ENCODE measurements at regions not wholly inside any gene's neighbourhood (a gene's known extent, or its start where the extent isn't known, plus 50 kb on each side); places are given as distances from the start of the nearest gene placed in this dataset.

DNA sequence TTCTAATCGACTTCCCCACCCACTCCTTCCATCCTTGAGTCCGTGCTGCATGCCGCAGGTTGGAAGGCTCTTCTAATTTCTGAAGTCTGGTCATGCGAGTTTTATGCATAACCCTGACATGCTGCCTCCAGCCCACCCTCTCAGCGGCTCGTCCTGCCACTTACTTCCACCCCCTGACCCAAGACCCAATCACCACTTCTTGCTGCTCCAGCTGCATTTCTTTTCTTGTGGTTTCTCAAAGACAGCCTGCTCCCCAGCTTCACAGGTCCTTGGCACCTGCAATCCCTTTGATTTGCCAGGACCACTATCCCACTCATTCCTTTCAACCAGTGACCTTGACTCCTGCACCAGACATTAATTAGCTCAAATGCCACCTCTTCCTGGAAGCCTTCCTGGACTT lies 486.7 kb downstream of the VRK1 start:
- no peaks in the 10 kb centered on the region for H3K36me3 ChIP-seq
- no peak overlapping the region for H3K9ac ChIP-seq
- no peak overlapping the region for H3K4me2 ChIP-seq
- H4K20me1 ChIP-seq, result no peaks in the 10 kb centered on the region
- no peaks in the 10 kb centered on the region for H3K27me3 ChIP-seq
- no peak overlapping the region for H3K4me3 ChIP-seq
- no peaks in the 10 kb centered on the region for H3K9me3 ChIP-seq
- TF ChIP-seq Cebpa-rat (IDR thresholded peaks at IDR 0.05), result no peak
- no peak overlapping the region for H3K27ac ChIP-seq
- peaks cover 11% of the 10 kb centered on the region for H3K4me1 ChIP-seq

- H3K9me3 ChIP-seq, result no peaks in the 10 kb centered on the region
- no peak for TF ChIP-seq Cebpa-rat (IDR thresholded peaks at IDR 0.05)
These were observed 490.8 kb downstream of the VRK1 start for GRCh38 chr14:97287956-97288355.

DNA sequence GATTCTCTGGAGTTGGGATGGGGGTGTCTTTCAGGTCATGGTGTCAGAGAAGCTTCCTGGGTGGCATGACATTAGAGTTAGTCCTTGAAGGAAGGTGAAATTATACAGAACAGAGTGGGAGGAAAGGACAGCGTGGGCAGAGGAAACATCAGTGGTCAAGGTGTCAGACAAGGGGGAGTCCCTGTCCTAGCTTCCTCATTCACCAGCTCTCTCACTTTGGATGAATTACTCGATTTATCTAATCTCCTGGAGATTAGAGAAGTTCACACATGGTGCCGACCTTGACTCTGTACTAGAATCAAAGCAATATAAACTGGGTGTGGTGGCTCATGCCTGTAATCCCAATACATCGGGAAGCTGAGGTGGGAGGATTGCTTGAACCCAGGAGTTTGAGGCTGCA lies 492.9 kb downstream of the VRK1 start:
- H3K9ac ChIP-seq, result no peak overlapping the region
- H3K4me2 ChIP-seq, result no peak overlapping the region
- 0 out of 2 replicates have a peak, but pooled peaks cover 5% of the 10 kb centered on the region for H3K4me1 ChIP-seq
- H3K27ac ChIP-seq, result no peak overlapping the region
- no peaks in the 10 kb centered on the region for H3K9me3 ChIP-seq
- no peaks in the 10 kb centered on the region for H3K36me3 ChIP-seq
- H3K4me3 ChIP-seq, result no peak overlapping the region
- H4K20me1 ChIP-seq, result no peaks in the 10 kb centered on the region
- TF ChIP-seq Cebpa-rat (IDR thresholded peaks at IDR 0.05), result no peak
- H3K27me3 ChIP-seq, result no peaks in the 10 kb centered on the region

More at GRCh38 chr14:97287956-97288355, 490.8 kb downstream of the VRK1 start:
- Histone ChIP-seq H4K20me1 (no peaks in the 10 kb centered on the region), H3K4me2 (no peak overlapping the region), H3K4me1 (0 out of 2 replicates have a peak, but pooled peaks cover 5% of the 10 kb centered on the region), H3K27ac (no peak overlapping the region), H3K4me3 (no peak overlapping the region), H3K36me3 (no peaks in the 10 kb centered on the region), H3K9ac (no peak overlapping the region), H3K27me3 (no peaks in the 10 kb centered on the region)

GRCh38 chr14:97290977-97291376 lies 493.8 kb downstream of the VRK1 start:
- Histone ChIP-seq H3K4me1 (0 out of 2 replicates have a peak, but pooled peaks cover 5% of the 10 kb centered on the region), H4K20me1 (no peaks in the 10 kb centered on the region), H3K9ac (no peak overlapping the region), H3K27ac (no peak overlapping the region), H3K9me3 (no peaks in the 10 kb centered on the region), H3K36me3 (no peaks in the 10 kb centered on the region), H3K4me2 (no peak overlapping the region), H3K27me3 (no peaks in the 10 kb centered on the region), H3K4me3 (no peak overlapping the region)
- TF ChIP-seq Cebpa-rat (IDR thresholded peaks at IDR 0.05), result no peak

GRCh38 chr14:97293659-97294058 lies 496.5 kb downstream of the VRK1 start:
- Histone ChIP-seq H3K36me3 (no peaks in the 10 kb centered on the region), H3K27ac (no peak overlapping the region), H3K4me2 (no peak overlapping the region), H4K20me1 (no peaks in the 10 kb centered on the region), H3K9me3 (no peaks in the 10 kb centered on the region), H3K4me1 (0 out of 2 replicates have a peak, but pooled peaks cover 5% of the 10 kb centered on the region), H3K4me3 (no peak overlapping the region), H3K9ac (no peak overlapping the region), H3K27me3 (no peaks in the 10 kb centered on the region)
- no peak for TF ChIP-seq Cebpa-rat (IDR thresholded peaks at IDR 0.05)

DNA sequence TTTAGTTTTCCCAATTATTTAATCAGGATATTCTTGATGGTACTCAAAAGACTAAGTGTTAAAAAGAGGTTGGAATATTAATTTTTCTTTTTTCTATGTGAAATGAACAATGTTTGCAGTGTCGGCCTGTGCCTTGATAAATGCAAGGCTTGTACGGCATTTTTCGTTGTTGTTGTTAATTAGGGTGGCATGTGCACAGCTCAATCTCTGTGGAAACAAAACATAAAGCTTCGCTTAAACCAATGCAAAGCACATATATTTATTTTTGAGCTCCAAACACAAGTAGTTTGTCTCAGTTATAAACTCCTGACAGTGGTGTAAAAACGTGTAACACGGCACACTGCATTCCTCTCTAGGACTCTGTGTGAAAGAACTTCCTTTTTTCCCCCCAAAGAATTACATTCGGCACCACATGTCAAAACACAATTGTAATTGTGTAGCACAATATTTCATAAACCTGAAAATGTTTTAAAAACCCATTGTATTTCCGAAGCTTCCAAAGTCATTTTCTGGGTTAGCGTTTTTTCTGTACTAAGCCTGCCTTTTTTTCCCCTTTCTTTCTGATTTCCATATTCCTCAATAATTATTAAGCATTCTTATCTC lies 498.0 kb downstream of the VRK1 start:
- Histone ChIP-seq H3K4me1 (0 out of 2 replicates have a peak, but pooled peaks cover 5% of the 10 kb centered on the region), H3K4me3 (no peak overlapping the region), H3K9me3 (no peaks in the 10 kb centered on the region), H3K36me3 (no peaks in the 10 kb centered on the region), H3K4me2 (no peak overlapping the region), H3K27ac (no peak overlapping the region), H3K27me3 (no peaks in the 10 kb centered on the region), H4K20me1 (no peaks in the 10 kb centered on the region), H3K9ac (no peak overlapping the region)
- no peak for TF ChIP-seq Cebpa-rat (IDR thresholded peaks at IDR 0.05)

DNA sequence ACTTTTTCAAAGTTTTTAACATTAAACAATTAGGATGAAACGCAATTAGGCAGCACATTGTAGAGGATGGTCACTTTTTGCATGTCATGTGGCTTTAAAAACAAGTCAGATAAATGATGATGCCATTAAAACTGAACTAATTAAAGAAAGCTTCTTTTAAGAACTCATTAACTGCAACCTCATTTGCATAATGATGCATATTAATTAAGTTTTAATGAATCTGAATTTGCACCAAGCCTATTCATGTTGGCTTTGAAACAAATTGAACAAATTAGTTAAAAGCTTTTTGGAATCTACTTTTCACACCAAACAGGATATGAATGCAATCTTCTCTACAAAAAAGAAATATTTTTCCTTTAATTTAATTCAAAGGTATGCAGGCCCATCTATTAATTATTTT lies 499.0 kb downstream of the VRK1 start:
- H3K9ac ChIP-seq, result no peak overlapping the region
- H3K4me3 ChIP-seq, result no peak overlapping the region
- 0 out of 2 replicates have a peak, but pooled peaks cover under 1% of the 10 kb centered on the region for H3K4me1 ChIP-seq
- TF ChIP-seq Cebpa-rat (IDR thresholded peaks at IDR 0.05), result no peak
- H3K27me3 ChIP-seq, result no peaks in the 10 kb centered on the region
- no peaks in the 10 kb centered on the region for H4K20me1 ChIP-seq
- H3K4me2 ChIP-seq, result no peak overlapping the region
- no peaks in the 10 kb centered on the region for H3K36me3 ChIP-seq
- H3K27ac ChIP-seq, result no peak overlapping the region
- H3K9me3 ChIP-seq, result no peaks in the 10 kb centered on the region

GRCh38 chr14:97297100-97297499 lies 499.9 kb downstream of the VRK1 start:
- Histone ChIP-seq H3K4me3 (no peak overlapping the region), H3K9me3 (no peaks in the 10 kb centered on the region), H3K27me3 (no peaks in the 10 kb centered on the region), H4K20me1 (no peaks in the 10 kb centered on the region), H3K36me3 (no peaks in the 10 kb centered on the region), H3K27ac (no peak overlapping the region), H3K9ac (no peak overlapping the region), H3K4me2 (no peak overlapping the region), H3K4me1 (no peaks in the 10 kb centered on the region)
- TF ChIP-seq Cebpa-rat (IDR thresholded peaks at IDR 0.05), result no peak

DNA sequence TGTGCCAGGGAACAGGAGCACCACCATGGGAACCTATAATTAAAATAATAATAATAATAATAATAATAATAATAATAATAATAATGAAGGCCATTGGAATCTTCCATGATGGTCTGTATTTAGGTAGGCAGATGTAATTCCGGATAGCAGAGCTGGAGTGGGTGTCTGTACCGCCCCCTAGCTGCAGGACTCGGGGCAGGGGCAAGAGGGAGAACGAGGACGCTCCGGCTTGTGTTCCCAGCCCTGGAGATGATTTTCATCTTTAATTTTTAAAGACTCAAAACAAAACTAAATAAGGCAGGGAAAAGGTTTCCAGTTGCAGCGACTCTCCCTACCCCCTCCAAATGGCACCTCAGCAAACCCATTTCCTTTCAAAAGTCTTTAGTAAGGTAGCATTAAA lies 501.1 kb downstream of the VRK1 start:
- H3K9me3 ChIP-seq, result no peaks in the 10 kb centered on the region
- H3K4me3 ChIP-seq, result no peak overlapping the region
- H3K36me3 ChIP-seq, result no peaks in the 10 kb centered on the region
- no peaks in the 10 kb centered on the region for H4K20me1 ChIP-seq
- H3K4me2 ChIP-seq, result no peak overlapping the region
- no peaks in the 10 kb centered on the region for H3K4me1 ChIP-seq
- H3K27me3 ChIP-seq, result no peaks in the 10 kb centered on the region
- H3K9ac ChIP-seq, result no peak overlapping the region
- no peak for TF ChIP-seq Cebpa-rat (IDR thresholded peaks at IDR 0.05)
- H3K27ac ChIP-seq, result no peak overlapping the region

GRCh38 chr14:97298736-97299135 lies 501.6 kb downstream of the VRK1 start:
- Histone ChIP-seq H4K20me1 (no peaks in the 10 kb centered on the region), H3K4me3 (no peak overlapping the region), H3K4me2 (no peak overlapping the region), H3K9ac (no peak overlapping the region), H3K27me3 (no peaks in the 10 kb centered on the region), H3K4me1 (no peaks in the 10 kb centered on the region), H3K27ac (no peak overlapping the region), H3K9me3 (no peaks in the 10 kb centered on the region), H3K36me3 (no peaks in the 10 kb centered on the region)
- no peak for TF ChIP-seq Cebpa-rat (IDR thresholded peaks at IDR 0.05)

GRCh38 chr14:97299661-97300060 lies 502.5 kb downstream of the VRK1 start:
- Histone ChIP-seq H3K9me3 (no peaks in the 10 kb centered on the region), H4K20me1 (no peaks in the 10 kb centered on the region), H3K36me3 (no peaks in the 10 kb centered on the region), H3K4me1 (no peaks in the 10 kb centered on the region), H3K27ac (no peak overlapping the region), H3K9ac (no peak overlapping the region), H3K4me2 (no peak overlapping the region), H3K27me3 (no peaks in the 10 kb centered on the region), H3K4me3 (no peak overlapping the region)
- no peak for TF ChIP-seq Cebpa-rat (IDR thresholded peaks at IDR 0.05)

Measured in BLaER1 (cell line).